ENCODE measurements at regions not wholly inside any gene's neighbourhood (a gene's known extent, or its start where the extent isn't known, plus 50 kb on each side); places are given as distances from the start of the nearest gene placed in this dataset.

GRCh38 chr2:236317938-236318396, 53.8 kb upstream of the ASB18 start:
- ATAC-seq (no peak), DNase-seq (no peak)
- peaks cover 4% of the 10 kb centered on the region for H3K9me3 Mint-ChIP-seq
- ChIA-PET POLR2A (no interaction called here), CTCF (no interaction called here)
- H3K4me3 Mint-ChIP-seq, result no peak overlapping the region
- TF ChIP-seq CTCF (IDR thresholded peaks at IDR 0.05), result no peak
- intact Hi-C loops (cut with micrococcal nuclease), result no loop called here
- no peaks in the 10 kb centered on the region for H3K36me3 Mint-ChIP-seq (ENCODE audit: low read depth)
- no peaks in the 10 kb centered on the region for H3K4me1 Mint-ChIP-seq (ENCODE audit: low read depth)
- H3K27ac Mint-ChIP-seq, result no peak overlapping the region
- H3K27me3 Mint-ChIP-seq, result peaks cover 5% of the 10 kb centered on the region

GRCh38 chr2:236318401-236318800, 54.2 kb upstream of the ASB18 start:
- Mint-ChIP-seq H3K27ac (no peak overlapping the region), H3K4me1 (ENCODE audit: low read depth) (no peaks in the 10 kb centered on the region), H3K36me3 (ENCODE audit: low read depth) (no peaks in the 10 kb centered on the region), H3K9me3 (peaks cover 3% of the 10 kb centered on the region), H3K4me3 (no peak overlapping the region), H3K27me3 (peaks cover 5% of the 10 kb centered on the region)
- no peak for DNase-seq
- POLR2A ChIA-PET, result no interaction called here
- no peak for TF ChIP-seq CTCF (IDR thresholded peaks at IDR 0.05)
- intact Hi-C loops (cut with micrococcal nuclease), result no loop called here
- no peak for ATAC-seq
- CTCF ChIA-PET, result no interaction called here

- Mint-ChIP-seq H3K27me3 (peaks cover 3% of the 10 kb centered on the region), H3K4me3 (no peak overlapping the region), H3K27ac (no peak overlapping the region), H3K36me3 (ENCODE audit: low read depth) (no peaks in the 10 kb centered on the region), H3K4me1 (ENCODE audit: low read depth) (no peaks in the 10 kb centered on the region), H3K9me3 (no peaks in the 10 kb centered on the region)
- TF ChIP-seq CTCF (IDR thresholded peaks at IDR 0.05), result no peak
- ChIA-PET POLR2A (no interaction called here), CTCF (no interaction called here)
- intact Hi-C loops (cut with micrococcal nuclease), result no loop called here
- ATAC-seq (no peak), DNase-seq (no peak)
Measured at GRCh38 chr2:236319036-236319435, 54.8 kb upstream of the ASB18 start.

GRCh38 chr2:236321415-236321814, 57.2 kb upstream of the ASB18 start:
- H3K4me1 Mint-ChIP-seq (ENCODE audit: low read depth), result no peaks in the 10 kb centered on the region
- H3K4me3 Mint-ChIP-seq, result no peak overlapping the region
- no peak for ATAC-seq
- ChIA-PET POLR2A (interaction anchor here (0.6 kb wide), 1 partner anchor 139 kb away, joined by 3 read pairs; no protein-coding TSS in a partner anchor), CTCF (no interaction called here)
- H3K27me3 Mint-ChIP-seq, result peaks cover 1% of the 10 kb centered on the region
- H3K36me3 Mint-ChIP-seq (ENCODE audit: low read depth), result no peaks in the 10 kb centered on the region
- intact Hi-C loops (cut with micrococcal nuclease), result no loop called here
- TF ChIP-seq CTCF (IDR thresholded peaks at IDR 0.05), result no peak
- no peak overlapping the region for H3K27ac Mint-ChIP-seq
- H3K9me3 Mint-ChIP-seq, result no peaks in the 10 kb centered on the region
- DNase-seq, result no peak

- TF ChIP-seq CTCF (IDR thresholded peaks at IDR 0.05), result no peak
- H3K4me1 Mint-ChIP-seq (ENCODE audit: low read depth), result no peaks in the 10 kb centered on the region
- no peak for DNase-seq
- no peak for ATAC-seq
- no peaks in the 10 kb centered on the region for H3K27me3 Mint-ChIP-seq
- intact Hi-C loops (cut with micrococcal nuclease), result no loop called here
- no peaks in the 10 kb centered on the region for H3K9me3 Mint-ChIP-seq
- no peak overlapping the region for H3K27ac Mint-ChIP-seq
- ChIA-PET CTCF (interaction anchor here (1.1 kb wide), 1 partner anchor 9 kb away, joined by 3 read pairs; no protein-coding TSS in a partner anchor), POLR2A (no interaction called here)
- H3K4me3 Mint-ChIP-seq, result no peak overlapping the region
- no peaks in the 10 kb centered on the region for H3K36me3 Mint-ChIP-seq (ENCODE audit: low read depth)
Measured at GRCh38 chr2:236333417-236334121, 69.4 kb upstream of the ASB18 start.

Data from activated CD8-positive, alpha-beta T cell treated with anti-CD3 and anti-CD28 coated beads for 36 hours (primary cell).